Right lobe of liver (tissue), 4 donors: ENCODE measurements at regions not wholly inside any gene's neighbourhood (a gene's known extent, or its start where the extent isn't known, plus 50 kb on each side); places are given as distances from the start of the nearest gene placed in this dataset.

ENCODE experiments used
- POLR2A ChIP-seq: fragments of 450-650 bp; IDR thresholded peaks from one replicate; pipeline ENCODE4 v1.6.1; 2017; ENCODE audit warnings: antibody characterized with exemption, mild to moderate bottlenecking
- TF ChIP-seq, protein P1 (sequence below), 4 donors: fragments of 200-600 bp in 3 of 4; fragments of 450-650 bp in 1 of 4; IDR thresholded peaks; one replicate each; pipeline versions ENCODE4 v1.5.1 to v1.8.0; 2016 to 2022; ENCODE audit warnings: antibody characterized with exemption in 4 of 4, mild to moderate bottlenecking in 2 of 4
- donor health status: DM: no; HTN: no; CAD: no.
- donor health status: DM: no; HTN: no; CAD: no.
- donor health status: DM: no; HTN: yes; CAD: no.

DNA sequence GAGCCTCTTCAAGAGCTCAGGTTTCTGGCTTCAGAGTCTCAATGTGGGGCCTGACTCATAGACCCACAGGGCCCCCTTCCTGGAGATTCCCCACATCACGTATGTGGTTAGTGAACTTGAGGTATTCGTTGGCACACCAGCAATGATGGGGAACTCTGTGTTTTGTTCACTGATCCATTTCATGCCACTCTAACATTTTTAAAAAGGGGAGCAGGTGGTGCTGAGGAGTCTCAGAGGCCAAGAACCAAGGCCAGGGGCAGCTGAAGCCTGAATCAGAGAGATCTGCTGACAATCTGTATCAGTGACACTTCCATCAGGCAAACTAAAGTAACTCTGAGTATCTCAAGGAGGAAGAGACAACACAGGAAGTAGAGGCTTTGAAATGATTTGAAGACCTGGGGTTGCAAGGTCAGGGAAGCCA lies 323.4 kb downstream of the VRK1 start:
- no peak for TF ChIP-seq POLR2A
- TF ChIP-seq, protein P1, sequence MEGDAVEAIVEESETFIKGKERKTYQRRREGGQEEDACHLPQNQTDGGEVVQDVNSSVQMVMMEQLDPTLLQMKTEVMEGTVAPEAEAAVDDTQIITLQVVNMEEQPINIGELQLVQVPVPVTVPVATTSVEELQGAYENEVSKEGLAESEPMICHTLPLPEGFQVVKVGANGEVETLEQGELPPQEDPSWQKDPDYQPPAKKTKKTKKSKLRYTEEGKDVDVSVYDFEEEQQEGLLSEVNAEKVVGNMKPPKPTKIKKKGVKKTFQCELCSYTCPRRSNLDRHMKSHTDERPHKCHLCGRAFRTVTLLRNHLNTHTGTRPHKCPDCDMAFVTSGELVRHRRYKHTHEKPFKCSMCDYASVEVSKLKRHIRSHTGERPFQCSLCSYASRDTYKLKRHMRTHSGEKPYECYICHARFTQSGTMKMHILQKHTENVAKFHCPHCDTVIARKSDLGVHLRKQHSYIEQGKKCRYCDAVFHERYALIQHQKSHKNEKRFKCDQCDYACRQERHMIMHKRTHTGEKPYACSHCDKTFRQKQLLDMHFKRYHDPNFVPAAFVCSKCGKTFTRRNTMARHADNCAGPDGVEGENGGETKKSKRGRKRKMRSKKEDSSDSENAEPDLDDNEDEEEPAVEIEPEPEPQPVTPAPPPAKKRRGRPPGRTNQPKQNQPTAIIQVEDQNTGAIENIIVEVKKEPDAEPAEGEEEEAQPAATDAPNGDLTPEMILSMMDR (IDR thresholded peaks at IDR 0.05): no peak
